ENCODE measurements at regions not wholly inside any gene's neighbourhood (a gene's known extent, or its start where the extent isn't known, plus 50 kb on each side); places are given as distances from the start of the nearest gene placed in this dataset.

DNA sequence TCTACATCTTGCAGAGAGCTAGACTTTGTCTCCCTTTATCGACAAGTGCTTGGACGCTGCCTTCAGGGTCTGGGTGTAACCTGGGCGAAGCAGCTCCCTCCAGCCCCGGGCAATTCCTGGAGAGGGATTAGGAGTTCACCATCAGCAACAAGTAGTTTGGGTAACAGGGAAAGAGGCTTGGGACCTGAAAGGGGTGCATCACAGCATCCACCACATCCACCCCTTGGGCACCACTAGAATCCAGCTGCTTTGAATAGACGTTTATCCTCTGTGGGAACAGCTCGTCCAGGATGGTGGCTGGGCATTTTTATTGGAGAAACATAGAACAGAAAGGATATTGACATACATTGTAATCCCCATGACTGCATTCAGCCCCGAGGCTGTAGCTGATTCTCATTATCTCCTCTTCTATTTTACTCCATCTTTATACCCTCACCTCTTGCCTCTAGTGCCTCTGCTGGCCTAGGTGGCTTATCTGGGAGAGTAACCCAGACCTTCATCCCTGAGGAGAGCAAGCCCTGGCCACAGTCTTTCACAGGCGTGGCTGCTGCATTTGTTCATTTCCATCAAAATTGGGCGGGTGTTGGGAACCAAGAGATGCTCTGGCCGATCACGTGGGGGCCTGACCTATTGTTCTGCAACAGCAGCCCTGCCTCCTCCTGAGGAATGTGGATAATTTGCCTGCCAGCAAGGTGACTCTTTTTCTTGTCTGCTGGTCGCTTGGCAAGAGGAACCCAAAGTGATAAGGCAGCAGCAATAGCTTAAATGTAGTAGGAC is 109.2 kb upstream of the RALGAPA2 start:
- DNase-seq: no peak
- no peak overlapping the region for H3K4me3 Mint-ChIP-seq (ENCODE audit: unreplicated experiment)
- peaks cover 1% of the 10 kb centered on the region for H3K27me3 Mint-ChIP-seq (ENCODE audit: unreplicated experiment)
- TF ChIP-seq, protein P1, sequence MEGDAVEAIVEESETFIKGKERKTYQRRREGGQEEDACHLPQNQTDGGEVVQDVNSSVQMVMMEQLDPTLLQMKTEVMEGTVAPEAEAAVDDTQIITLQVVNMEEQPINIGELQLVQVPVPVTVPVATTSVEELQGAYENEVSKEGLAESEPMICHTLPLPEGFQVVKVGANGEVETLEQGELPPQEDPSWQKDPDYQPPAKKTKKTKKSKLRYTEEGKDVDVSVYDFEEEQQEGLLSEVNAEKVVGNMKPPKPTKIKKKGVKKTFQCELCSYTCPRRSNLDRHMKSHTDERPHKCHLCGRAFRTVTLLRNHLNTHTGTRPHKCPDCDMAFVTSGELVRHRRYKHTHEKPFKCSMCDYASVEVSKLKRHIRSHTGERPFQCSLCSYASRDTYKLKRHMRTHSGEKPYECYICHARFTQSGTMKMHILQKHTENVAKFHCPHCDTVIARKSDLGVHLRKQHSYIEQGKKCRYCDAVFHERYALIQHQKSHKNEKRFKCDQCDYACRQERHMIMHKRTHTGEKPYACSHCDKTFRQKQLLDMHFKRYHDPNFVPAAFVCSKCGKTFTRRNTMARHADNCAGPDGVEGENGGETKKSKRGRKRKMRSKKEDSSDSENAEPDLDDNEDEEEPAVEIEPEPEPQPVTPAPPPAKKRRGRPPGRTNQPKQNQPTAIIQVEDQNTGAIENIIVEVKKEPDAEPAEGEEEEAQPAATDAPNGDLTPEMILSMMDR (IDR thresholded peaks at IDR 0.05; ENCODE audit: partially characterized antibody, unreplicated experiment): no peak
- H3K4me1 Mint-ChIP-seq (ENCODE audit: low read depth, unreplicated experiment): peaks cover 7% of the 10 kb centered on the region
- no peak overlapping the region for H3K27ac Mint-ChIP-seq (ENCODE audit: unreplicated experiment)
- H3K9me3 Mint-ChIP-seq (ENCODE audit: unreplicated experiment): peaks cover 2% of the 10 kb centered on the region
- no peaks in the 10 kb centered on the region for H3K36me3 Mint-ChIP-seq (ENCODE audit: unreplicated experiment)

DNA sequence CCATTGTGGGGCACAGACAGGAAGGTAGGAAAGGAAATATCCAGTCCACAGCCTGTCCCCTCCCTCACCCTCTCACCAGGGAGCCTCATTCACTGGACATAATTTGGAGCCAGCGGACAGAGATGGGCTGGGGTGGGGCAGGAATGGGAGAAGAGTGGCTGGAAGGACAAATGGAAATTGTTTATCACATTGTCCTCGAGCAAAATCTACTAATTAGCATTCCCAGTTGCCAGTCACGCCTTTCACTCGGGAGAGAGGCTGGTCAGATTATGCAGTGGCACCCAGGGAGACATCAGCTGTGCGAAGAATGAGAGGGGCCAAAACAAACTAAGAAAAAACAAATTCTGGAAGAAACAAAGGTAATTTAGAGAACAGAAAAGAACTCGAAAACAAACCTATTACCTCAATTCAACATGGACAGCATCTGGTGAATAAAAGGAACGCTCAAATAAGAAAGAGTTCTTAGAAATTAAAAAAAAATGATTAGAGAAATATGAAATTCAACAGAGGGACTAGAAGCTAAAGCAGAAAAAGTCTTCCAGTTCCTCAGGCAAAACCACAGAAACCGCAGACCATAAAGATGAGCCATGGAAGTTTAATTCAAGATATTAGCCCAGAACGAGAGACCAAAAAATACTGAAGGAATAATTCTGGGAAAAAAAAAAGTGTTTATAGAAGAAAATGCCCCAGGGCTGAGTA is 108.5 kb upstream of the RALGAPA2 start:
- Mint-ChIP-seq H3K9me3 (ENCODE audit: unreplicated experiment) (peaks cover 2% of the 10 kb centered on the region), H3K4me1 (ENCODE audit: low read depth, unreplicated experiment) (peaks cover 7% of the 10 kb centered on the region), H3K27ac (ENCODE audit: unreplicated experiment) (no peak overlapping the region), H3K4me3 (ENCODE audit: unreplicated experiment) (no peak overlapping the region), H3K27me3 (ENCODE audit: unreplicated experiment) (peaks cover 3% of the 10 kb centered on the region), H3K36me3 (ENCODE audit: unreplicated experiment) (no peaks in the 10 kb centered on the region)
- TF ChIP-seq, protein P1 (IDR thresholded peaks at IDR 0.05; ENCODE audit: partially characterized antibody, unreplicated experiment): no peak
- DNase-seq: no peak

DNA sequence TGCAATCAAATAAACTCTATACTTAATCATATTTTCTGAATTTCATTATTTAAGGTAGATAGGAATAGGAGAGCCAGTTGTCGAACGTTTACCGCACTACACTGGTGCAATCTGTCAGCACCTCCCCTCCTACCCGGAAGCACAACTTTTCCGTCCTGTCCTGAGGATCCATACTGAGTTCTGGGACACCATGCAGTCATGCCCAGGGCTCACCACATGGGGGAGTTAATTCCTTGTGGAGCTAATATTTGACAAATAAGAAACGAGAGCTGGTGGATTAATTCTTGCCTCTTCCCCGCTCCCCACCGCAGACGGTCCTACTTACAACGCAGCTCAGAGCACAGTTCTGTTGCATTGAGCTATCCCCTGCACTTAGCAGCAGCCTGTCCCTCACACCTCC is 107.7 kb upstream of the RALGAPA2 start:
- Mint-ChIP-seq H3K9me3 (ENCODE audit: unreplicated experiment) (peaks cover 2% of the 10 kb centered on the region), H3K27ac (ENCODE audit: unreplicated experiment) (no peak overlapping the region), H3K27me3 (ENCODE audit: unreplicated experiment) (peaks cover 3% of the 10 kb centered on the region), H3K4me1 (ENCODE audit: low read depth, unreplicated experiment) (peaks cover 7% of the 10 kb centered on the region), H3K36me3 (ENCODE audit: unreplicated experiment) (no peaks in the 10 kb centered on the region), H3K4me3 (ENCODE audit: unreplicated experiment) (no peak overlapping the region)
- peak; percentile 66 for DNase-seq
- TF ChIP-seq, protein P1 (IDR thresholded peaks at IDR 0.05; ENCODE audit: partially characterized antibody, unreplicated experiment): peak; percentile 71

DNA sequence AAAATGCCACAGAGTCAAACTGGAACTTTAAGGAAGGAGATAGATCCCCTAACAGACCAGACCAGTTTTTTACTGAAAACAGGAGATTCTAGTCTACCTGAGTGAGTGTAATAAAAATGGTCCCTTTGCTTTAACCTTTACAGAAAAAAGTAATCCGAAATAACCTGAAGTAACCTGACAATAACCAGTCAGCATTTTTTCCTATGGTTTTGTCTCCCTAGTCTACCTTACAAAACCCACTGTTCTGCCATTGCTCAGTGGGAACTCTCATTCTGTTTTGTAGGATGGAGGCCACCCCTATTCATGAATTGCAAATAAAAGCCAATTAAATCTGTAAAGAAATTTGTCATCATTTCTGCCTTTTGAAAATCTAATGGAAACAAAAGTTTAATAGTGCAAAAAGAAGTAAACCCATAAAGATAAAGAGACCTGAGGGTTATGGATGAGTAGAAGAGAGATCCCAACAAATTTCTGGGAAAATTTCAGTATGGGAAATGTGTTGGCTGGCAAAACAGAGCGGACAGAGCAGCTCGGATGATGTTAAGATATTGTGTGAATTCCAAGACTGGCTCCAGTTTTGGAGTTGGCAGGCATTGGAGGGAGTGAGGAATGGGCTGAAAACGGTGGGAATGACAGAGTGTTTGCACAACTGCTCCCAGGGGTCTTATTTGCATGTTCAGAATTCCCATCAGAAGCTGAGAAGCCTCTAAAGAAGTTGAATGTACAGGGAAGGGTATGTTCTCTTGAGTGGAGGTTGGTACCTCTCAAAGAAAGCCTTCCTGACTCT is 104.7 kb upstream of the RALGAPA2 start:
- Mint-ChIP-seq H3K36me3 (ENCODE audit: unreplicated experiment) (peaks cover 7% of the 10 kb centered on the region), H3K4me3 (ENCODE audit: unreplicated experiment) (no peak overlapping the region), H3K27ac (ENCODE audit: unreplicated experiment) (no peak overlapping the region), H3K9me3 (ENCODE audit: unreplicated experiment) (no peaks in the 10 kb centered on the region), H3K4me1 (ENCODE audit: low read depth, unreplicated experiment) (peaks cover 7% of the 10 kb centered on the region), H3K27me3 (ENCODE audit: unreplicated experiment) (peaks cover 3% of the 10 kb centered on the region)
- no peak for DNase-seq
- TF ChIP-seq, protein P1 (IDR thresholded peaks at IDR 0.05; ENCODE audit: partially characterized antibody, unreplicated experiment): no peak

Measured in glutamatergic neuron (in vitro differentiated cells).